H1 (cell line): ENCODE measurements at regions not wholly inside any gene's neighbourhood (a gene's known extent, or its start where the extent isn't known, plus 50 kb on each side); places are given as distances from the start of the nearest gene placed in this dataset.
A peak's percentile ranks its signal among the peaks of the same experiment; 100 is the strongest.

Experiments
- BACH1 ChIP-seq: IDR thresholded peaks from 2 replicates; pipeline ENCODE4 v1.6.1; 2012; ENCODE audit warnings: low read length, improper control_type of control experiment
- CHD1 ChIP-seq: IDR thresholded peaks from 2 replicates; pipeline ENCODE4 v1.6.1; 2012; ENCODE audit warnings: low read depth, low read length, improper control_type of control experiment
- EZH2 ChIP-seq: fragments of 200-600 bp; sonication (generic); IDR thresholded peaks from 2 replicates; pipeline ENCODE4 v1.7.1; 2012; ENCODE audit warnings: low read depth, mild to moderate bottlenecking, moderate library complexity, low read length, inconsistent platforms; ENCODE audit not compliant: severe bottlenecking
- JUND ChIP-seq: IDR thresholded peaks from 2 replicates; pipeline ENCODE4 v1.6.1; 2011; ENCODE audit warnings: mild to moderate bottlenecking, improper control_type of control experiment, low read length
- KDM1A ChIP-seq: fragments of 200-600, 300-600 bp; sonication (generic); IDR thresholded peaks from 2 replicates; pipeline ENCODE4 v1.7.1; 2016; ENCODE audit warnings: mild to moderate bottlenecking, low read length, borderline replicate concordance
- KDM4A ChIP-seq: IDR thresholded peaks from one replicate; pipeline ENCODE4 v1.7.1; 2012; ENCODE audit warnings: low read depth, mild to moderate bottlenecking, moderate library complexity, low read length, inconsistent platforms; ENCODE audit not compliant: severe bottlenecking
- KDM5A ChIP-seq: fragments of 200-600 bp; IDR thresholded peaks from 2 replicates; pipeline ENCODE4 v1.7.1; 2012; ENCODE audit warnings: mild to moderate bottlenecking, low read length, inconsistent platforms, mixed read lengths
- RFX5 ChIP-seq: IDR thresholded peaks from 2 replicates; pipeline ENCODE4 v1.6.1; 2011; ENCODE audit warnings: low read depth, low read length, improper control_type of control experiment, borderline replicate concordance
- RNF2 ChIP-seq: fragments of 200-900, 300-1000 bp; sonication (generic); IDR thresholded peaks from 2 replicates; pipeline ENCODE4 v1.7.1; 2016; ENCODE audit warnings: borderline replicate concordance, low read depth, mild to moderate bottlenecking, antibody characterized with exemption, low read length; ENCODE audit not compliant: poor library complexity, severe bottlenecking; ENCODE audit errors: missing control alignments
- SAP30 ChIP-seq: fragments of 300-600 bp; sonication (generic); IDR thresholded peaks from 2 replicates; pipeline ENCODE4 v1.7.1; 2012; ENCODE audit warnings: low read length, moderate library complexity, mild to moderate bottlenecking, inconsistent platforms; ENCODE audit not compliant: insufficient read depth, insufficient replicate concordance
- SIN3A ChIP-seq, 2 experiments: IDR thresholded peaks in 1 of 2; conservative IDR thresholded peaks in 1 of 2; 2 replicates each; pipeline ENCODE4 v1.6.1; 2011 to 2012; ENCODE audit warnings: low read length in 2 of 2, improper control_type of control experiment in 1 of 2, low read depth in 1 of 2, mild to moderate bottlenecking in 1 of 2
- SP2 ChIP-seq: IDR thresholded peaks from 2 replicates; pipeline ENCODE4 v1.6.1; 2012; ENCODE audit warnings: mild to moderate bottlenecking, low read length, inconsistent platforms
- SUZ12 ChIP-seq: fragments of 200-600 bp; sonication (generic); IDR thresholded peaks from 2 replicates; pipeline ENCODE4 v1.6.1; 2012; ENCODE audit warnings: mild to moderate bottlenecking, inconsistent platforms, low read length, moderate library complexity, mixed read lengths
- YY1 ChIP-seq: IDR thresholded peaks from 2 replicates; pipeline ENCODE4 v1.6.1; 2011; ENCODE audit warnings: low read depth, mild to moderate bottlenecking, low read length

GRCh38 chr14:56918849-56919574 lies 108.7 kb upstream of the OTX2 start (continued):
- TF ChIP-seq SP2 (no peak), KDM4A (no peak), RNF2 (no peak), RFX5 (no peak), EZH2 (no peak), KDM5A (no peak), KDM1A (no peak), SUZ12 (no peak), CHD1 (no peak), SAP30 (no peak), JUND (no peak), SIN3A (conservative IDR thresholded peaks at IDR 0.05 in 1 of 2, IDR thresholded peaks at IDR 0.05 in 1 of 2; ENCODE audit: low read depth in 1 of 2, low read length in 2 of 2) (peak; percentile 46 to 79; a peak in 2 of 4 replicates), YY1 (peak; percentile 63; the same call in 1 of the 2 replicates), BACH1 (peak; percentile 91)
